Thymus (tissue), 11 donors: ENCODE measurements at regions not wholly inside any gene's neighbourhood (a gene's known extent, or its start where the extent isn't known, plus 50 kb on each side); places are given as distances from the start of the nearest gene placed in this dataset.

Experiments
- DNase-seq, 9 donors: peaks; one replicate each; pipeline ENCODE4 v3.0.0-alpha.2; 2013; ENCODE audit warnings: low spot score in 9 of 9, low read depth in 6 of 9, missing footprints in 1 of 9
- H3K27ac ChIP-seq, 2 donors: one replicate each; pipeline ENCODE4 v1.5.1; 2013; ENCODE audit warnings: control low read depth in 1 of 2, low read depth in 1 of 2, low read length in 1 of 2, mild to moderate bottlenecking in 1 of 2, moderate library complexity in 1 of 2
- H3K27me3 ChIP-seq, 2 donors: one replicate each; pipeline ENCODE4 v1.5.1; 2013; ENCODE audit warnings: low read length in 1 of 2; ENCODE audit not compliant: control insufficient read depth in 2 of 2, insufficient read depth in 1 of 2
- H3K36me3 ChIP-seq, 2 donors: one replicate each; pipeline ENCODE4 v1.5.1; 2013; ENCODE audit warnings: low read length in 1 of 2, mild to moderate bottlenecking in 1 of 2, moderate library complexity in 1 of 2; ENCODE audit not compliant: control insufficient read depth in 2 of 2, insufficient read depth in 2 of 2
- H3K4me1 ChIP-seq, 2 donors: one replicate each; pipeline ENCODE4 v1.5.1; 2013; ENCODE audit warnings: low read length in 2 of 2; ENCODE audit not compliant: control insufficient read depth in 2 of 2, insufficient read depth in 2 of 2
- H3K4me3 ChIP-seq, 2 donors: one replicate each; pipeline ENCODE4 v1.5.1; 2013; ENCODE audit warnings: low read length in 2 of 2, control low read depth in 1 of 2, mild to moderate bottlenecking in 1 of 2
- H3K9me3 ChIP-seq, 2 donors: one replicate each; pipeline ENCODE4 v1.5.1; 2013; ENCODE audit warnings: low read length in 1 of 2, mild to moderate bottlenecking in 1 of 2; ENCODE audit not compliant: control insufficient read depth in 2 of 2, insufficient read depth in 1 of 2
- whole genome bisulfite sequencing: extraction: QIAGEN DNeasy Blood & Tissue Kit; methylation state at CpG from one replicate; pipeline ENCODE4 v1.1.7; 2013; 5-methylcytosine and 5-hydroxymethylcytosine counted together
- donor health status: healthy.

- H3K27me3 ChIP-seq, result no peaks in the 10 kb centered on the region
- H3K4me1 ChIP-seq, result no peaks in the 10 kb centered on the region
- no peaks in the 10 kb centered on the region for H3K9me3 ChIP-seq
- WGBS, result 92% methylated on average over 1 of the region's 1 CpG
- no peaks in the 10 kb centered on the region for H3K36me3 ChIP-seq
- no peak overlapping the region for H3K27ac ChIP-seq
- no peak for DNase-seq
- H3K4me3 ChIP-seq, result no peak overlapping the region
These were observed 292.8 kb downstream of the PTBP2 start for GRCh38 chr1:97014426-97014825.

GRCh38 chr1:97017895-97018294 lies 296.3 kb downstream of the PTBP2 start:
- H3K27me3 ChIP-seq, result no peaks in the 10 kb centered on the region

More at GRCh38 chr1:97017895-97018294, 296.3 kb downstream of the PTBP2 start:
- Histone ChIP-seq H3K4me3 (no peak overlapping the region), H3K36me3 (no peaks in the 10 kb centered on the region), H3K9me3 (no peaks in the 10 kb centered on the region), H3K4me1 (no peaks in the 10 kb centered on the region), H3K27ac (no peak overlapping the region)
- no peak for DNase-seq
- 88% methylated on average over 2 of the region's 2 CpGs for WGBS
